NCI-H82 (cell line): ENCODE measurements at regions not wholly inside any gene's neighbourhood (a gene's known extent, or its start where the extent isn't known, plus 50 kb on each side); places are given as distances from the start of the nearest gene placed in this dataset.
"Not testable (repeated sequence)": the region's sequence is repeated elsewhere in the genome, so short reads cannot be mapped to it uniquely, and the experiment has no call there.

ENCODE experiments used
- DNase-seq: peaks from one replicate; lab custom pipeline; 2025; lab: John Stamatoyannopoulos, UW

DNA sequence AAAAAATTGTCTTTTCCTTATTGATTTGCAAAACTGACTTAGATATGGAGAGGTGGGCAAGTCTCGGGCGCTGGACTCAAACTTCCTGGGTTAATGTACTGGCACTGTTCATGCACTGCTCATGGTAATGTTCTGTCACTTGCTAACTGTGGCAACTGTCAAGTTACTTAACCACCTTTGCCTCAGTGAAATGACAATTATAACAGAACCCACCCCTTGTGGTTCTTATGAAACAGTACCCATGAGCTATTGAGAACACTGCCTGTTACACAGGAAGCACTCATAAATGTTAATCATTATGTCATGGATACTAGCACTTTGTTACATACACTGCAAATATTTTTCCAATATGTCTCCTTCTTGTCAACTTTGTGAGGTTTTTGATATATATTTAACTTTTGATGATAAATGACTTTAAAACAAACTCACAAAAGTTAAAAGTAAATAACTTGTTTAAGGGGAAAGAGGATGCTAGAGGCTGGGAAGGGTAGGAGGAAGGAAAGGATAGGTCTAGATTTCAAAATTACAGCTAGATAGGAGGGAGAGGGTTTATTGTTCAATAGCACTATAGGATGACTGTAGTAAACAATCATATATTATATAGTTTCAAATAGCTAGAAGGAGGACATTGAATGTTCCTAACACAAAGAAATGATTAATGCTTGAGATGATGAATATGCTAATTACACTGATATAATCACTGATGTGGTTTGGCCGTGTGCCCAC lies 342.5 kb downstream of the ADGRL2 start:
- DNase-seq = no peak

DNA sequence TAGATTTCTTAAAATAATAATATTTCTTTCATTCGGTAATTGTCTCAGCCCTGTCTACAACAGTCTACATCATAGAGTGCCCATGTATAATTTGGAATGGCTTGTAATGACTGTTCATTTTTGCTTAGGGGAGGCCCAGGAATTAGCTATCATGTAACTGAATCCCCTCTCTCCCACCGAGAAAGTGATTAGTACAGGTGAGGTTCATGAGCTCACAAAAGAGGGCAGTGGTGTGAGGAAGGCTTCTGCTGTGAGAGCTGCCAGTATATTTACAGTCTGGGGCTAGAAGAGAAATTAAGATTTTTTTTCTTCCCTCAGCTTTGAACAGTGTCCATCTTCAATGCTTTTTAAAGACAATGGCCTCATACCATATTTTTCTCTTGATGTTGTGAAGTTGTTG lies 340.7 kb downstream of the ADGRL2 start:
- DNase-seq = no peak

DNA sequence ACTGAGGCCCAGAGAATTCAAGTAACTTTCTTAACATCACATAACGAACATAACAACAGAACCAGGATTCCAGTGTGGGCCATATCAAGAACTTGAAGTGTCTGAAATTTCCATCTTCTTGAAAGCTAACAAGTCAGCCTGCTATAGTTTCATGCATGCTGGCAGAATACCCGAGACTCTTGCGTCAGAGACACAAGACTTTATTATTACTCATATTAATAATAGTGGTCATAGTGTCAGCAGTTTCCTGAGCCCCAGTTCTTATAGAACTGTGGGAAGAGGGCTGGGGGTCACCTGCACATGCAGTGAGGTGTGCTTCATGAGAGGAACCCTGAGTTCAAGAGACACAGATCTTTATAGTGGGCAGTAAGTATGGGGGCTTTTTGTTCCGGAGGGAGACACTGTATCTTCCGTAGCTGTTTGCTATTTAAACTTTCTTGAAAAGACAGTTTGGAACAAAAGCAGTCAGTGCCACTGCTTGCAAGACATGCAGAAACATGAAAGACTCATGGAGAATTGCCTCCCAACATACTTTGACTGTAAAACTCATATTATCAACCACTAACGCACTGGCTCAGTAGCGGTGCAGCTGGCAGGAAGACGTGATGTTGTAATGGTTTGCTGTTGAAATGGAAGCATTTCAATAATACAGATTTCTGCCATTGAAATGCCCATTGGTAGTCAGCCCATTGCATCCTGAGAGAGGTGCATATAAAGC lies 339.2 kb downstream of the ADGRL2 start:
- no peak for DNase-seq

DNA sequence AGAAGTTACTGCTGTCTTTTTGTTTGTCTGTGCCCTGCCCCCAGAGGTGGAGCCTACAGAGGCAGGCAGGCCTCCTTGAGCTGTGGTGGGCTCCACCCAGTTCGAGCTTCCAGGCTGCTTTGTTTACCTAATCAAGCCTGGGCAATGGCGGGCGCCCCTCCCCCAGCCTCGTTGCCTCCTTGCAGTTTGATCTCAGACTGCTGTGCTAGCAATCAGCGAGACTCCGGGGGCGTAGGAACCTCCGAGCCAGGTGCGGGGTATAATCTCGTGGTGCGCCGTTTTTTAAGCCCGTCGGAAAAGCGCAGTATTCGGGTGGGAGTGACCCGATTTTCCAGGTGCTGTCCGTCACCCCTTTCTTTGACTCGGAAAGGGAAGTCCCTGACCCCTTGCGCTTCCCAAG lies 335.6 kb downstream of the ADGRL2 start:
- not testable (repeated sequence) for DNase-seq

DNA sequence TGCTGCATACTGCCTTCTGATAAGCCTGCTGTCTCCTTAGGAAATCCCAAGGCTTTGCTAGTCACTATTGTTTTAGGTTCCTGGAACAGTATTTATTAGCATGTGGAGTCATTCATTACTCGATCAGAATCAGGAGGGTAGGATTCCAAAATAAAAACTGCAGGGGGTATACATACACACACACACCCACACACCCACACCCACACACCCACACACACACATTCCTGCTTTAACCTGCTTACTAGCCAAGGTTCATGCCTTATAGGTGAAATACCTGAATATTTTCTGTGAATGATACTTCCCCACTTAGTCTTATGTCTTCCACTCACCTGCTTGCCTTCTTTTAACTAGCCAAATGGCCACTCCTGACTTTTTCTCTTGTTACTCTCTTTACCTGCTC lies 325.1 kb downstream of the ADGRL2 start:
- no peak for DNase-seq

DNA sequence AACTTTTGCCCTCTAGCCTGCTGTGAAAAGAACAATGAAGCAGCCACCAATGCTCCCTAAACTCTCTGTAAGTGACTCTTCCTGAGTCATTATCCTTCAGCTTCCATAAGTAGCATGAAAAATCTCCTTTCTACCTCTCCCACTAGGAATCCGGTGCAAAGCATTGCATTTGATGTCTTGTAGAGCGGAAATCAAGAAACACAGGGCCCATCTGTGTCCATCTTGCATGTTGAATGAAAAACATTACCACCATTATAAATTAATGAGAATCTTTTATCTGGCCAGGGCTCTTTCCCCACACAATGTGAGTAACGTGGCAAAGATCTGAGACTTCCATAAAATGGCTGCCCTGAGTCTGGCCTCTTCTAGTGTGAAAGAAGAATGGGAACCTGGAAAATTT lies 324.4 kb downstream of the ADGRL2 start:
- DNase-seq = no peak

DNA sequence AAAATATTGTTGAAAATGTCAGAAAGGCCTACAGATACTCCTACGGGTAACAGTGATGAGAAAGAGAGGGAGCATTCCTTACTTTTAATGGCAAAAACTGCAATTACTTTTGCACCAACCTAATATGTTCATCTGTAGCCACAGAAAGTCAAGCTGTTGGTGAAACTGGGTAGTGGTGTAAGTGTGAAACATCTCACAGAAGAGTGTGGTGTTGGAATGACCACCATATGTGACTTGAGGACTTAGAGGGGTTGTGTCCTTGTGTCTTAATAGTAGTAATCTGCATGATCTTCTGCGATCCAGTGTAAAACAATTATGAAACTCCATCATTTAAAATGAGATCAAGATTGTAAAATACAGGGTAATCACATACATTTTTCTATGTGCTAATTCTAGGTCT lies 320.7 kb downstream of the ADGRL2 start:
- DNase-seq = no peak

DNA sequence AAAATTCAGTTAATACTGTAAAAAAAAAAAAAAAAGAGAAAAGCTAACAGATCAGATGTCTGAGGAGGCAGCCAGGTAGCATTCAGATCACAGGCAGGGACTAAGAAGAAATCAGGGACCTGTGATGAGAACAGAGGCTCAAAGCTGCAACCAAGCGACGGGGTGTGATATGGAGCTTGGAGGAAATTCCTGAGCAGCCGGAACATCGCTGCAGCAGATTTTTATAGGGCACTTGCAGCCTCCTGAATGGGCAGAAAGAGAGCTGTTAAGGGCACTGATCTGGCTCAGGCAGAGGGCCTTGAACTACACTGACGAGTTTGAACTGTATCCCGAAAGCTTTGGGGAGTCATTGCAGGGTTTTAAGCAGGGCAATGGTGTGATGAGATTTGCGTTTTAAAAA lies 315.4 kb downstream of the ADGRL2 start:
- DNase-seq = no peak

DNA sequence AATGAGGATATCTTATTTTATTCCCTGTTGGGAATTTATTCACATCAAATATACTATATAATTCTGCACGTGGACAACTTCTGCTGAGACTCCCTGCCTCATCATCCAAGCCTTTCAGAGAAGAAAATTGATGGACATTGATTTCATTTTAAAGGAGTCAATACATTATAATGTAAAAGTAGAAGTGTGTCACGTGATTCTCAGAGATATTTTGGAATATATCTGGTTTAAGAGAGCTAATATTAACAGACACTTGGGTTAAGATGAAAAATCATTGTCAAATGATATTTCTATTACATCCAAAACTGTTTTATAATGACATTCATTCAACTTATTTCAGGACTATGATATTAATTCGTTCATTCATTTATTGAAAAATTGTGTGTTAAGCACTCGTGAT lies 314.2 kb downstream of the ADGRL2 start:
- no peak for DNase-seq

DNA sequence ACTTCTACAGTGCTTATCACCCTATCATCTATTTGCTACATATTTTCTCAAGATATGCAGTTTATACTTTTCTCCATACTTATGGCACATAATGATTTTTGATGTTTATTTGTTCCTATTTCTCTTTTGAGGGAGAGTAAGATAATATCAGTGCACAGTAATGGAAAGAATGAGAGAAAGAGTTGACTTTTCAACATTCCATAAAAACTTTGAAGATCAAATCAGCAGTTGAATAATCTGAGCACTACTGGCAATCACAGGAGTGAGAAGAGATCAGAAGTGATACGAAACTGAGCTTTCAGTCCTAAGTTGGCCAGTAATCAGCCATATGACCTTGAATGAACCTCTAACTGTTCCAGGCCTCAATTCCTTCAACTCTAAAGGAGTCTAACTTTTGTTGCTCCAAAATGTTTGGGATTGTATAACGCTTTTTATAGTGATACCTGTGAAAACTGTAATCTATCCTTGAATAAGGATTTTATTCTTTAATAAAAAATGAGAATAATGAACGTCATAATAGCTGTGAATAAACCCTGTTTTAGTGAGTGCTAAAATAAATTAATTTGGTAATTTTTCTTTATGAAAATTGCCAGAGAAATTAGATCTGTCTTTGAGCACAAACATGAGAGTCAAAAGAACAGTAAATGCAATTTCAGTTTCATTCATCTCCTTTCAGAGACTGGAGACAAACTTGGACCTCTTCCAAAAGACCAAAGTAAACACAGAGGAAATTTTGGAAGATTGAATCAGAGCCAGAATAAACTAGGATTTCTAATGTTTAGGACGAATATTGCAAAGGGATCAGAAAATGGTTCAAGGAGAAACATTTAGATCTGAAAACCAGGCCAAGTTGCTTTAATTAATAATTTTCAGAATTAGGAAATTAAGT lies 309.9 kb downstream of the ADGRL2 start:
- DNase-seq = no peak

DNA sequence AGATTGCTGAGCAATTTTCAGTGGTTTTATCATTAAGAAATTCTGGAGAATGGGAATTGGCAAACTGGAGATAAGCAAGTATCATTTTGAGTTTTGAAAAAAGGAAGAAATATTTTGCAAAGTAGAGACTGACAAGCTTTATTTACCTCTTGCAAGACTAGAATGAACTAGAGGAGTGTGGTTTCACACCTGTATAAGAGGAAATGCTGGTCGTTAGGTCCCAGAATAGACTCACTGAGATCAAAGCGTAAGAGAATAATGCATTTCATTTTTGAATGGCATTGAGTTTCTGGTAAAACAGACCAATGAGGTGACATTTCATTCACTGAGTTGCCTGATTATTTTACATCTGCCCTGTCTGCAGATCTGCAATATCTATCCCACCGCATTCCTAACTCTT lies 308.1 kb downstream of the ADGRL2 start:
- DNase-seq = no peak

DNA sequence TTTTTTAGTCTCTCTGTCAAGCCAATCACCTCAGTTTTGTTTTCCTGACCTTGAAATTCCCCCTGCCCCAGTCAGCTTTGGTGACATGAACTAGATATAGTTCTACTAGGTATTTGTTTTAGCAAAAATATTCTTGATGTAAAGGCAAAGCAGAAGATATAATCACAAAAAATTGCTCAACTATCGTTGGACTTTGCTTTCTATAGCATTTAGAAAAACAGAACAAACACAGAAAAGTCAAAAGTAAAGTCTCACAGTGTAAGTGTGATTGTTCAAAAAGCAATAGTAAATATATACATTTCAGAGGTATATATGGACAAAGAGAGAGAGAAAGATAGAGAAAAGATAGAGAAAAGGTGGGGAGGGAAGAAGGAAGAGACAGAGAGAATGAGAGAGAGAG lies 305.9 kb downstream of the ADGRL2 start:
- no peak for DNase-seq

DNA sequence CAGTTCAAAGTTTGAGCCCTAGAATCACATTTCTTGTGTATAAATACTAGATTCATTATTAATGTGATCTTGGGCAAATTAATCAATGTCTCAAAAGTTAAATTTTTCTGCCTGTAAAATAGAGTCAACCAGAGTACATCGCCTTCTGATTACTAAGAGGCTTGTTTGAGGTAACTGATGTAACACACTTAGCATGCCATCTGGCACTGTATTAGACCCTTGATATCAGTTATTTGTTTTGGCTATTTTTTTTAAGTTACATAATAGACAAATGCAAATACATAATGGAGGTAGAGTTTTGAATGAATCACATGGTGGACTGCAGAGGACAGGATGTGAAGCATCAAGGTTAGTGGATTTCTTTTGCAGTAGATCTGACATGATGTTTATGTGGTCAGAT lies 298.4 kb downstream of the ADGRL2 start:
- DNase-seq = no peak

DNA sequence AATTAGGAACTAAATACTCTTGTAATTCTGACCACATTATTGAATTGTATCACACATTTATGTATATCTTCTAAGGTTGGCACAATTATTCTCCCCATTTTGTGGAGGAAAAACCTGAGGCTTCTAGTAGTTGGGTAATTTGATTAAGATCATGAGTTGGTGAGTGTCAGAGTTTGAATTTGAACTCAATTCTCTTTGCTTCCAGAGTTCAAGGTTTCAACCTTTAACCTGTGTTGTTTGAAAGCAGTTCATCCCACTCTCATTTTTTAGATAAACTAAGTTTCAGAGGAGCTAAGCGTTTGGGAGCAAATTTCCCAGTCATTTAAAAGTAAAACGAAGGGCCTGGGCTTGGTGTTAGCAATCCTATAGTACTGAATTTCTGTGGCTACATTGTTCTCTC lies 293.4 kb downstream of the ADGRL2 start:
- DNase-seq = no peak

DNA sequence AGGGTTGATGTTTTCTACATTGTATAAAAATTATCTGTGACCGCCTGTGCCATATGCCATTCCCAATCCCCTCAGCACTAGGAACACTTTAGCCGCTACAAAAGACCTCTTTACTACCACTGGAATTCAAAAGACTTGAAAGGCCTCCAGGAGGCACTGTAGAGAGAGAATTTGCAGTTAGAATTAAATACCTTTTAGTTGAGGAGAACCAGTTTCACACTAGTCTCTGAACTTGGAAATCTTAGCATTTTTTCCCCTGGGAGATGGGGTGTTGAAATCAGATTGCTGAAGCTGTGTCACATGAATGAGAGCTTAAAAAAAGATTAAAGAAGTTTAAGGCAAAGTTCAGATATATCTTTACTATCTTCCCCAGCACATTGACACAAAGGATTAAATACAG lies 291.0 kb downstream of the ADGRL2 start:
- DNase-seq = no peak

DNA sequence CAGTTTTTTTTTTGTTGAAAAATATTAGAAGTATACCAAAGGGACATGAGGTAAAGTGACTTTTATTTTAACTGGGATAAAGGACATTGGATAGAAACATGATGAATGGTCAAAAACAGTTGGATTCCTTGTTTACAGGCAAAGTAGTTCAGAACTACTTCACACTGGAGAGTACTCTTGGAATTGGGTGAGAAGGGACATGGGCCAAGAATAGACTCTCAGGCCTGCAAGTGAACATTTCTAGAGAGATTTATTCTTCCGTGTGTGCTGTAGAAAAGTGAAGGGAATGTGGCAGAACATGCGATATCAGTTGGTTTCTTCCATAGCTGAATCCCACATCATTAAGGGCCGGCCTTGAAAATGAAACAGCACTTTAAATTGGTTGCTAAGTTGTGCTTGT lies 290.5 kb downstream of the ADGRL2 start:
- DNase-seq = no peak

DNA sequence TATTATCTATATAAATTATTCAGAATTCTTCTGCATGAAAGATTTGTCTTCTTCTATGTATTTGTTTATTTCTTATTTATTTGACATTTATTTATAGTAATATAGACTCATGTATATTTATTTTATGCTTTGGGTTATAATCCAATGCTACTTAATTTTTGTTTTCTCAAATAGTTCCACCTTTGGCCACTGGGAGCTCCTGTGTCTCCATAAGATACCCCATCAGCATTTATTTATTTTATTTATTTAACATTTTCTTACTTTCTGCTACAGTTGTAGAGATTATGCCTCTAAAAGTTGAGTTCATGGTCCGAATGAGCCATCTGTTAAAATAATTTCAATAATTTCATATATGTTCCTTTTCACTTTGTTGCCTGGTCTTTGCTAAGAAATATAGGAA lies 289.4 kb downstream of the ADGRL2 start:
- DNase-seq = no peak

DNA sequence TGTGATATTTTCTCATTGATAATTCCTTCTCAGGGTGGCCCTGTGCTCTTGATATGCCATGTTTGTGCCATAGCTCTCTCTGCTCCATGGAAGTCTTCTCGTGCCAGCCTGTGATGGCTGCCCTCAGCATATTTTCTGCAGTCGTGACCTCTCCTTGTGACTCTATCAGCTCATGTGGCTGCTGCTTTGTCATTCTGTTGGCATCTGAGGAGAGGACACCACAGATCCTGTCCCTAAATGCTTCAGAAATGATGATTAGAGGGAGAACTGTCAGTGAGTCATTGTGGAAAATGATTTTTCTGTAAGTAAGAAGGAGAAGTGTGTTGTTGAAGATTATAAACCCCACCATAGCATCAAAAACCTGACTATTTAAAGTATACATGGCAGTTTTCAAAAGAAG lies 286.0 kb downstream of the ADGRL2 start:
- DNase-seq = no peak

DNA sequence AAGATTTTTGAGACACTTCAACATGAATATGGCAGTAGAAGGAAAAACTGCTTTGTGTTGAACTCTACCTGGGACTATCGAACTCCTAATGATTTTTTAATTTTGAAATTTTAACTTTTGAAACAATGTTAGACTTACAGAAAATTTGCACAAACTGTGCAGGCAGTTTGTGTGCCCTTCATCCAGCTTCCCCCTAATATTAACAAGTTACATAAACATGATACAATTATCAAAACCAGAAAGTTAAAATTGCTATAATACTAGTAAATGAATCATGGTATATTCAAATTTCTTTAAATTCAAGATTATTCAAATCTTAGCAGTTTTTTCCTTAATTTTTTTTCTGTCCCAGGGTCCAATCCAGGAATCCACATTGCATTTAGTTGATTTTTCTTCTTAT lies 278.9 kb downstream of the ADGRL2 start:
- no peak for DNase-seq

DNA sequence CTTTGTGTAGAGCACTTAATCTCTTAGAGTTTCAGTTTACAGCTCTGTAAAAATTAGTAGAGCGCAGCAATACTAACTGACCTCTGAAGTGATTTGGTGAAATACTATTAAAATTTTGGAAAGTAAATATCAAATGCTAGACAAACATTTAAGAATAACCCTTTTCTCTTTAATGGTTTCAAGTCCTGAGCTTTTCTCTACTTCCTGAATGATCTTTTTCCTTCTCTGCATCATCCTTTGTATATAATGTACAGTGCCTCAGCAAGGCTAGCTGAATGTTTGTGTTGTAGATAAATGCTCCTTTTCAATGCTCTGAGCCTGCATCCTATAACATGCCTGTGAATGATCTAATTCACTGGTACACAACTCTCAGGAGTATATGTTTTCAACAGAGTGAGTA lies 272.9 kb downstream of the ADGRL2 start:
- no peak for DNase-seq

DNA sequence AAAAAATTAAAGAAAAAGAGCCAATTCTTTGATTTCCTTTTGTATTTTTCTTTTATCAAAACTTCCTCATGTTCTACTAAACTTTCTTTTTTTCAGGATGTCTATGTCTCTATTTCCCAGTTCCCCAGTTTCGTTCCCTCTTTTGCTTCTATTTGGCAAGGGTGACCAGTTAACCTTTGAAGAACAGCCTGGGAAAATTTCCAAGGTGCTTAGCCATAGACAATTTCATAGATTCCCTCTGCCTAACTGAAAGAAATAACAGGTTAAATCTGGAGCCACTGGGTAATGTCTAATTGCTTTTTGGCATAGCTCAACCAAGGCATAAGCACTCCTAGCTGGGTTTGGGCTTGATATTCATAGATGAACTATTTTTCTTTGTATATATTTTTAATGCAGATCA lies 272.3 kb downstream of the ADGRL2 start:
- DNase-seq = no peak

DNA sequence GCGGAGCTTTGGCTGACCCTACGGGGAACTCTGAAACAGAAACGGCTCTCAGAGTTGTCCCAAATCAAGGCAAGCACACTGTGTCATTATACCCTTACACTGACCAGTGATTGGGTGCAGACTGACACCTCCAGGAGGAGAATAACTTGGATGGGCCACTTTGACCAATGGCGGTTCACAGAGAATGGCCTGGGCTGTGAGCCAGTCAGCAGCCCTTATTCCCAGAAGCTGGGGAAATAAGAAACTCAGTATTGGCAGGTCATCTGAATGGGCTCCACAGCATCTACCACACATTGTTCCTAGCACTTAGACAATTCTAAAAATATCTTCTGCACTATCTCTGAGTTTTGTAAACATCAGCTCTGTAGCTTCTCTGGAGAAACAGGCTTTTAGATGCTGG lies 265.2 kb downstream of the ADGRL2 start:
- DNase-seq = no peak

DNA sequence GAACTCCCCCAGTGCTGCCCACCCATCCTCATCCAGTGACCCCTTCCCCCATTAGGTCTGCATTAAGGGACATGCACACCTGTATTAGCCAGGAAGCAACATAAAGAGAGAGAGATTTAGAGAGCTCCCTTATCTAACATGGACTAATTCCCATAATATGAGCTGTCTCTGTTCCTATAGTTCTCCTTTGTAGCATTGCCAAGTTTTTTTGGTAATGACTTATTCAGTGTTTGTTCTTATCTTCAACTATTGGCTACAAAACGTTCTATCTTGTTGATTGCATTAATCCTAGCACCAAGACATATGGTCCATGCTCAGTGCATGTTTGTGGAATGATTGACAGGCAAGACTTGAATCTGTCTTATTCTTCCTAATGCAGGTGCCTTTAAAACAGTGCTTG lies 264.0 kb downstream of the ADGRL2 start:
- DNase-seq = no peak
